ENCODE measurements at regions not wholly inside any gene's neighbourhood (a gene's known extent, or its start where the extent isn't known, plus 50 kb on each side); places are given as distances from the start of the nearest gene placed in this dataset.

GRCh38 chr17:45631941-45632340 is 141.4 kb upstream of the PLEKHM1 start:
- Mint-ChIP-seq H3K4me3 (no peak overlapping the region), H3K27me3 (ENCODE audit: insufficient read depth) (no peaks in the 10 kb centered on the region), H3K9me3 (peaks cover 9% of the 10 kb centered on the region), H3K27ac (no peak overlapping the region), H3K36me3 (ENCODE audit: low read depth) (peaks cover 72% of the 10 kb centered on the region), H3K4me1 (no peaks in the 10 kb centered on the region)
- H3K36me3 ChIP-seq (ENCODE audit: control insufficient read depth, insufficient read depth, low read length), result peaks cover 63% of the 10 kb centered on the region
- H3K9ac ChIP-seq (ENCODE audit: extremely low read depth, low read length, poor library complexity, severe bottlenecking), result no peak overlapping the region
- TF ChIP-seq CTCF (conservative IDR thresholded peaks at IDR 0.05), result no peak
- no peak for DNase-seq
- H3K9me3 ChIP-seq (ENCODE audit: control insufficient read depth, low read length), result peaks cover 9% of the 10 kb centered on the region
- H3K27ac ChIP-seq (ENCODE audit: low read depth, low read length), result no peak overlapping the region
- H3K4me1 ChIP-seq (ENCODE audit: control insufficient read depth, insufficient read depth, low read length), result no peaks in the 10 kb centered on the region
- H3K4me3 ChIP-seq (ENCODE audit: low read length), result no peak overlapping the region
- 92 to 94% methylated on average over 2 of the region's 2 CpGs for WGBS, 2 experiments (ENCODE audit: insufficient coverage in 1 of 2, insufficient read length in 1 of 2)
- H3K27me3 ChIP-seq (ENCODE audit: control insufficient read depth, insufficient read depth, low read length, poor library complexity, severe bottlenecking), result no peaks in the 10 kb centered on the region

- no peak for TF ChIP-seq CTCF (conservative IDR thresholded peaks at IDR 0.05)
- H3K27me3 ChIP-seq (ENCODE audit: control insufficient read depth, insufficient read depth, low read length, poor library complexity, severe bottlenecking), result no peaks in the 10 kb centered on the region
- H3K9ac ChIP-seq (ENCODE audit: extremely low read depth, low read length, poor library complexity, severe bottlenecking), result no peak overlapping the region
- DNase-seq, result no peak
- H3K27ac ChIP-seq (ENCODE audit: low read depth, low read length), result no peak overlapping the region
- H3K27ac Mint-ChIP-seq, result no peak overlapping the region
- H3K36me3 Mint-ChIP-seq (ENCODE audit: low read depth), result peaks cover 29% of the 10 kb centered on the region
- H3K36me3 ChIP-seq (ENCODE audit: control insufficient read depth, insufficient read depth, low read length), result peaks cover 28% of the 10 kb centered on the region
- no peaks in the 10 kb centered on the region for H3K4me1 ChIP-seq (ENCODE audit: control insufficient read depth, insufficient read depth, low read length)
- no peak overlapping the region for H3K4me3 ChIP-seq (ENCODE audit: low read length)
- H3K9me3 Mint-ChIP-seq, result no peaks in the 10 kb centered on the region
- no peaks in the 10 kb centered on the region for H3K4me1 Mint-ChIP-seq
- no peaks in the 10 kb centered on the region for H3K9me3 ChIP-seq (ENCODE audit: control insufficient read depth, low read length)
- 93 to 100% methylated on average over 1 to 4 of the region's 4 CpGs for WGBS, 2 experiments (ENCODE audit: insufficient coverage in 1 of 2, insufficient read length in 1 of 2)
- no peak overlapping the region for H3K4me3 Mint-ChIP-seq
- no peaks in the 10 kb centered on the region for H3K27me3 Mint-ChIP-seq (ENCODE audit: insufficient read depth)
These were observed 144.7 kb upstream of the CRHR1 start for GRCh38 chr17:45639297-45639849.

DNA sequence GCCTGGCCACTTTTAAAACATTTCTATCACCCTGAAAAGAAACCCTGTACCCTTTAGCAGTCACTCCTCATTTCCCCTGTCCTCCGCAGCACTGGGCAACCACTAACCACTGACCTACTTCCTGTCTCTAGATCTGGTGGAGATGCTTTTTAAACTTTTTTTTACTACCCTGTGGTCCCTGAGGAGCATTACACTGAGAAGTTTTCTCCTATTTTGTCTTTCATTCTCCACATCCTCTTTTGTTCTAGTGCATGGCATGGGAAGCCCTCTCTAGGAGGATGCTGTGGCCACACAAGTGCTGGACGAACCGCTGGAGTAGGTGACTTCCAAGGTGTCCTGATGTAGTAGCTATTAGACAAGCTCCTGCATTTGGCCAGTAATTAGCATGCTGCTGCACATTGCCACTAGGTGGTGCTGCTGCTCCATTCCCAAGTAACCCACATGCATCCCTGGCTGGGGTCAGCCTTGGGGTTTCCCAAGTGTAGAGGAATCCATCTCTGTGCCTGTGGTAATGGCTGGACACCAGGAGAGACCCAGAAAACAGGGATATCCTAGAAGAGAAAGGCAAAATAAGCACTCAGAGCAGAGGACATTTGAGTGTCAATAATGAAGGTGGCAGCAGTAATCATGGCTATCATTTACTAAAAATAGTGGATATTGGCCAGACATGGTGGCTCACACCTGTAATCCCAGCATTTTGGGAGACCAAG is 143.8 kb upstream of the CRHR1 start:
- peak; percentile 98 for TF ChIP-seq CTCF (conservative IDR thresholded peaks at IDR 0.05)
- Mint-ChIP-seq H3K27me3 (ENCODE audit: insufficient read depth) (no peaks in the 10 kb centered on the region), H3K27ac (peak overlapping the region; percentile 38), H3K9me3 (no peaks in the 10 kb centered on the region), H3K36me3 (ENCODE audit: low read depth) (peaks cover 22% of the 10 kb centered on the region), H3K4me1 (no peaks in the 10 kb centered on the region), H3K4me3 (no peak overlapping the region)
- peak; percentile 97 for DNase-seq
- no peaks in the 10 kb centered on the region for H3K27me3 ChIP-seq (ENCODE audit: control insufficient read depth, insufficient read depth, low read length, poor library complexity, severe bottlenecking)
- no peaks in the 10 kb centered on the region for H3K4me1 ChIP-seq (ENCODE audit: control insufficient read depth, insufficient read depth, low read length)
- peaks cover 20% of the 10 kb centered on the region for H3K36me3 ChIP-seq (ENCODE audit: control insufficient read depth, insufficient read depth, low read length)
- H3K9me3 ChIP-seq (ENCODE audit: control insufficient read depth, low read length), result no peaks in the 10 kb centered on the region
- WGBS, 2 experiments (ENCODE audit: insufficient coverage in 1 of 2, insufficient read length in 1 of 2), result 43 to 68% methylated on average over 2 to 3 of the region's 3 CpGs
- no peak overlapping the region for H3K9ac ChIP-seq (ENCODE audit: extremely low read depth, low read length, poor library complexity, severe bottlenecking)
- no peak overlapping the region for H3K27ac ChIP-seq (ENCODE audit: low read depth, low read length)
- no peak overlapping the region for H3K4me3 ChIP-seq (ENCODE audit: low read length)
